ENCODE measurements at regions not wholly inside any gene's neighbourhood (a gene's known extent, or its start where the extent isn't known, plus 50 kb on each side); places are given as distances from the start of the nearest gene placed in this dataset.

GRCh38 chr10:3835770-3836169 lies 50.8 kb upstream of the KLF6 start:
- no peak for DNase-seq (ENCODE audit: low read depth)
- TF ChIP-seq, protein P1, sequence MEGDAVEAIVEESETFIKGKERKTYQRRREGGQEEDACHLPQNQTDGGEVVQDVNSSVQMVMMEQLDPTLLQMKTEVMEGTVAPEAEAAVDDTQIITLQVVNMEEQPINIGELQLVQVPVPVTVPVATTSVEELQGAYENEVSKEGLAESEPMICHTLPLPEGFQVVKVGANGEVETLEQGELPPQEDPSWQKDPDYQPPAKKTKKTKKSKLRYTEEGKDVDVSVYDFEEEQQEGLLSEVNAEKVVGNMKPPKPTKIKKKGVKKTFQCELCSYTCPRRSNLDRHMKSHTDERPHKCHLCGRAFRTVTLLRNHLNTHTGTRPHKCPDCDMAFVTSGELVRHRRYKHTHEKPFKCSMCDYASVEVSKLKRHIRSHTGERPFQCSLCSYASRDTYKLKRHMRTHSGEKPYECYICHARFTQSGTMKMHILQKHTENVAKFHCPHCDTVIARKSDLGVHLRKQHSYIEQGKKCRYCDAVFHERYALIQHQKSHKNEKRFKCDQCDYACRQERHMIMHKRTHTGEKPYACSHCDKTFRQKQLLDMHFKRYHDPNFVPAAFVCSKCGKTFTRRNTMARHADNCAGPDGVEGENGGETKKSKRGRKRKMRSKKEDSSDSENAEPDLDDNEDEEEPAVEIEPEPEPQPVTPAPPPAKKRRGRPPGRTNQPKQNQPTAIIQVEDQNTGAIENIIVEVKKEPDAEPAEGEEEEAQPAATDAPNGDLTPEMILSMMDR (conservative IDR thresholded peaks at IDR 0.05; ENCODE audit: low read depth, low read length) = no peak
- H3K4me3 ChIP-seq (ENCODE audit: low read depth, low read length) = no peak overlapping the region

- H3K4me3 ChIP-seq (ENCODE audit: low read depth, low read length) = no peak overlapping the region
- DNase-seq (ENCODE audit: low read depth) = no peak
- TF ChIP-seq, protein P1 (conservative IDR thresholded peaks at IDR 0.05; ENCODE audit: low read depth, low read length) = no peak
Measured at GRCh38 chr10:3834947-3835346, 49.9 kb upstream of the KLF6 start.
